Stimulated activated CD8-positive, alpha-beta memory T cell treated with anti-CD3 and anti-CD28 coated beads, Interleukin-7, amount 100 ng/mL, for 48 hours (primary cell): ENCODE measurements at regions not wholly inside any gene's neighbourhood (a gene's known extent, or its start where the extent isn't known, plus 50 kb on each side); places are given as distances from the start of the nearest gene placed in this dataset.
"Not testable (repeated sequence)": the region's sequence is repeated elsewhere in the genome, so short reads cannot be mapped to it uniquely, and the experiment has no call there.

Experiments
- DNase-seq, 2 donors: peaks; one replicate each; pipeline ENCODE4 v3.0.0-alpha.2; 2020; ENCODE audit warnings: low read depth in 1 of 2; ENCODE audit errors: extremely low read depth in 1 of 2

DNA sequence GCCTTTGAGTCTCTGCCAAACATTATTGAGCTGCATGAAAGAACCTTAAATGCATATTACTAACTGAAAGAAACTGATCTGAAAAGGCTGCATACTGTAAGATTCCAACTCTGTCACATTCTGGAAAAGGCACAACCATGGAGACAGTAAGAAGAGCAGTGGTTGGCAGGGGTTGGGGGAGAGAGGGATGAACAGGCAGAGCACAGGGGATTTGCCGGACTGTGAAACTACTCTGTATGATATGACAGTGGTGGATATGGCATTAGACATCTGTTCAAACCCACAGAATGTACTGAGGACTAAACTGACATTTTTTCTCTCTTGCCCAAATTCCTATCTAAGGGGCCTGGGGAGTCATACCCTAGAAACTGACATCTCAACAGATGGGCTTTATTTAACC, 138.4 kb downstream of the KCNJ12 start:
- not testable (repeated sequence) for DNase-seq

DNA sequence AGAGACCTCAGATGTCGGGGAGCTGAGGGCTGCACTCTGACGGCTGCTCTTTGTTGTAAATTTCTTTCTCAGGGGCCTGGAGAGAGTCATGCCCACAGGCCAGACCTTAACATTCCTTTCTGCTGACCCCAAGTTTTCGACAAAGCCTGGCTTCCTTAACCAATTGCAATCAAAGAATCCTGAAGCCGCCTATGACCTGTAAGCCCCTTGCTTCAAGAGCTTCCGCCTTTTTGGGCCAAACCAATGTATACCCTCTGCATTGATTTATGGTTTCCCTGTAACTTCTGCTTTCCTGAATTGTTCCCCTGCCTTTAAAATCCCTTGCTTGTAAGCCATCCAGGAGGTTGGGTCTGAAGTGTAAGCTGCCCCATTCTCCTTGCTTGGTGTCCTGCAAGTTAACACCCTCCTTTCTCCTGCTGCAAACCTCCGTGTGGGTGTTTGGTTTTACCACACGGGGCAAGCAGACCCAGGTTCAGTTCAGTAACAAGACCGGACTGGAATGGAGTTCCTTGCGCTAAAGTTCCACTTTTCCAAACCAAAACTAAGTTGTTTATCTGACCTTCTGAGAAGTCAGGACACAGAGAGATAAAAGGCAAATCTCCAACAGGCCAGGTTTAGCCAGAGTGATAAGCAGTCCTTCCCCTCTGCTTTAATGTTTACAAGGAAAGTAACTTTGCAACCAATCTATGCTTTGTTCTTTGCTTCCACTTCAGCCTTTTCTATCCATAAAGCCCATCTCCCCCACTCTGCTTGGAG, 141.6 kb downstream of the KCNJ12 start:
- no peak for DNase-seq

DNA sequence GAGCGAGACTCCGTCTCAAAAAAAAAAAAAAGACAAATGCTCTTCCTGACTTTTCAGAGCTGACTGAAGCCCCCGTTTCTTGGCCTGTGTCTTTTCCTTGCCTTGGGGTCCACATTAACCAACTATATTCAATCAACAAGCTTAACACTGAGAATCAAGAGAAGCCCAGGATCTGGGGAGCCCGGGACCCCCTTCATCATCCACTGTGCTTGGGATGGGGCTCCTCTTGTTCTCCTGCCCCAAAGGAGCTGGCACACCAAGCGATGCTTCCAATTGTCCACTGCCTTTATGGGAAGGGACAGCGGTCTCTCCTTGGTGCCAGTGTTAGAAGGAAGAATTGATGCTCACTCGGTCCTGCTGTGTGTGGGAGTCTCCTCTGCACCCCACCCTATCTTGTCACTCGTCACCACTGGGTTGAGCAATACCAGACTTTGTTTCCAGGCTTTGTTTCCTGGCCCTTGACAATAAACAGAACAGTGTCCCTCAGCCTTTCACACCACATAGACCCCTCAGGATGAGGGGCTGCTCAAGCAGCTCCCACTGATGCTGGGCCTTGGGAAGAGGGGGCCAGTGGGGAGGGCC, 146.7 kb downstream of the KCNJ12 start:
- no peak for DNase-seq

GRCh38 chr17:21523497-21524210, 147.5 kb downstream of the KCNJ12 start:
- DNase-seq = no peak

DNA sequence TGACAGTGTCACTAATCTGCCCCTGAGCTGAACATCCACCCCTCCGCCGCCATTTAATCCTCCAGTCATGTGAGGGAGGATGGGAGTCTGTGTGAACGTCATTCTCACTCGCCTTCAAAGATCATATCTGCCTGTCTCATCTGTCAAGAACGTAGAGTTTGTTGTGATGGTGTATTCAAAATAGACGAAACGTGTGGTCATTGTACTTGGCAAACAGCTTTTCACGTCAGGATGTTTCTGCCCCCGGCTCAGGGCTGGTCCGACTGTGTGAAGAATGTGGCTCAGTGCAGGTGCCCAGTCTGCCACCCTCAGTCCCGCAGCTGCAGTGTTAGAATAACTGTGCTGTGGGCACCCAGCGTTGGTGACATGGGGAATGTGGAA, 148.0 kb downstream of the KCNJ12 start:
- no peak for DNase-seq

DNA sequence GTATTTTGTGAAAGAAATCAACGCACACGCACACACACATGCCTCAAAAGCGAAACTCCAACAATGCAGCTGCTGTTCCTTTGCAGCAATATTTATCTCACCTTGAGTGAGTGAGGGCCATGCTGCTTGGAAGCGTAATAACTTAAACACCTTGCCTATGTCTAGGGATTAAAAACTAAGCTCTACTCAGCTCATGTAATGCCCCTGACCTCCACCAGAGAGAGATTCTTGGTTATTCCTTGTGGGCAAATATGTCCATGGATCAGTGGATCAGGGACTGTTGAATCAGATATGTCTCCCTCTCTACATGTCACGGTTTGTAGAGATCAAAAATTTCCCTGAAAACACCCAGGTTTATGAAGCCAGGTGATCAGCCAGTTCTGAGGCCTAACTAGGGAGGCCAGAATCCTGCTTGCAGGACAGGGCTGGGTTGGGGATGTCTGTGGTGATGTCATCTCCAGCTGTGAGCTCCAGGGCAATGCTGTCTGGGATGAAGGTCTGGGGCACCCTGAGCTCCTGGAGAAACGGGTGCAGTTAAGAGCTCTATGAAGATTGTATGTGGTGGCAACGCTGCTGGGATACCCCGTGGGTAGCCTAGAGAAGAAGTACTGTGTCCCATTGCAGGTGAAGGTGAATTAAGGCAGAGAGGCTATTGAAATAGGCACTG, 149.4 kb downstream of the KCNJ12 start:
- DNase-seq = no peak

GRCh38 chr17:21528031-21528695, 152.0 kb downstream of the KCNJ12 start:
- no peak for DNase-seq

DNA sequence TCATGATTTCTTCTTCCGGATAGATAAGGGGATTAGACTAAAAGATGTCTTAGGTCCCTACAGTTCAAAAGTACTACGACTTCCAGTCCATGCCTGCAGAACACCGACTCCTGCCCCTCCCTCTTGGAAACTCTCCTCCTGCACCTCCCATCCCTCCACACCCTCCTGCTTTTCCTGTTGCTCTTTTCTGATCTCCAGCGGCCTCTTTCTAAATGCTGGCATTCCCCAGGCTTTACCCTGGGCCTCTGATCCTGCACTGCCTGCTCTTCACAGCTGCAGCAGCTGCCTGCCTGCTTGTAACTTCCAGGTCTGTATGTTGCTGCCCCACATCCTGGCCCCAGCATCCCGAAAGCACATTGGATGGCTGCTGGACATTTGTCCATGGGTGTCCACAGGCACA, 154.2 kb downstream of the KCNJ12 start:
- DNase-seq = no peak

GRCh38 chr17:21530841-21531240, 154.7 kb downstream of the KCNJ12 start:
- no peak for DNase-seq

DNA sequence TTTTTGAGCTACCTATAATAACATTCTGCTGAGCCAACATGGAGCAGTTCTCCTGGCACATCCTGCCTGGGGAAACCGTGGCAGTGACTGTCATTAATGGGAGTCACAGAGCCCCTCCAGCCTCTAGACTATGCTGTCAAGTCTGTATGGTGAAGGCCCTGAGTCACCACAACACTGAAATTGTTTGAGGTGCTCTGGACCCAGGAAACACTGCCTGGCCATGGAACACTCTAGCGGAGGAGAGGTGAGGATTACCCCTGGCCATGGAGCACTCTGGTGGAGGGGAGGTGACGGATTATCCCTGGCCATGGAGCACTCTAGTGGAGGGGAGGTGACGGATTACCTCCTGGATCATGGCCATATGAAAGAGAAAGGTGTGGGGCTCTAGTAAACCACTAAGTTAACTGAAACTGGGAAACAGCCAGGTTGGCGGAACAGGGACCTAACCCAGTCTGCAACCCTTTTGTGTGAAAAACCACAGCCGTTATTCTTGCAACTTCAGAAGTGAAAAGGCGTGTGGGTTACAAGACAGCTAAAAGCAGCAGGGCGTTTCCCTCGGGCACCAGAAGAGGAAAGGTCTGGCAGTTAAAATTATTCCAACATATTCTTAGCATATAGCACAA, 156.7 kb downstream of the KCNJ12 start:
- no peak for DNase-seq

GRCh38 chr17:21535686-21536375, 156.5 kb upstream of the KCNJ18 start:
- DNase-seq = no peak

DNA sequence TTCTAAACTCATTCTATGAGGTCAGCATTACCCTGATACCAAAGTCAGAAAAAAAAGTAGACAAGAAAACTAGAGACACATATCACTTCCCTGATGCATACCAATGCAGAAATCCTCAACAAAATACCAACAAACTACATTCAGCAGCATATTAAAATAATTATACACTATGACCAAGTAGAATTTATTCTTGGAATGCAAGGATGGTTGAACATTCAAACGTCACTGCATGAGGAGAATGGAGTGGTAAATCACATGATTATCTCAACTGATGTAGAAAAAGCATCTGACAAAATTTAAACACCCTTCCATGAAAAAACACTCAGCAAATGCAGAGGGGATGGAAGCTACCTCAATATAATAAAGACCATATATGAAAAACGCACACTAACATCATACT, 155.0 kb upstream of the KCNJ18 start:
- no peak for DNase-seq

GRCh38 chr17:21538615-21539014, 153.7 kb upstream of the KCNJ18 start:
- no peak for DNase-seq

GRCh38 chr17:21539146-21539545, 153.2 kb upstream of the KCNJ18 start:
- no peak for DNase-seq

GRCh38 chr17:21540502-21540901, 151.8 kb upstream of the KCNJ18 start:
- DNase-seq = no peak

DNA sequence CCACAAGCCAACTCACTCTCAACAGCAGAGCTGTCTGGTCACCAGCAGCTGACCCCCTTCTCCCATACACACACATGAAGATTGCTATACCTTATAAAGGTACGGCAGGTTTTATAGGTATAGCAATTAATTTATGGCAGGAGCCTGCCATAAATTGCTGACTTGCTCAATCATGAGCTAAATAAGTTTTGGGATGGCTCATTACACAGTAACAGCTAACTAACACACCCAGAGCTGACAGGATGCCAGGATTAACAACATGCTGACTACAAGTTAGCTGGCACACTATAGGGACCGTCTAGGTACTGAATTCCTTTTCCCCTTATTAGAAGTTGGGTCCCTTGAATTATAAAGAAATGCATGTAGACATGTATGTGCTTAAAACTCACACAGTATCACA, 150.3 kb upstream of the KCNJ18 start:
- no peak for DNase-seq

DNA sequence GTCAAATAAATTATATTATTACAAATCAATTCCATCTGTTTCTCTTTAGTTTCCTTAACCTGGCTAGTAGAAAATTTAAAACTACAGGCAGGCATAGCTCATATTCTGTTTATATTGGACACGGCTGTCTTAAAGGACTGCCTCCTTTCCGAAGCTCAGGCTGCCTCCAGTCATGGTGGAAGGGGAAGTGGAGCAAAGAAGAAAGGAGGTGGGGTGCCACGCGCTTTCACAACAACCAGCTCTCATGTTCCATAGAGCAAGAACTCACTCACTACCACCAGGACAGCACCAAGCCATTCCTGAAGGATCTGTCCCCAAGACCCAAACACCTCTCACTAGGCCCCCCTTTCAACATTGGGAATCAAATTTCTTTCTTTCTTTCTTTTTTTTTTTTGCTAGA, 149.3 kb upstream of the KCNJ18 start:
- no peak for DNase-seq

- DNase-seq = no peak
Observed at GRCh38 chr17:21545064-21545463, 147.3 kb upstream of the KCNJ18 start.

DNA sequence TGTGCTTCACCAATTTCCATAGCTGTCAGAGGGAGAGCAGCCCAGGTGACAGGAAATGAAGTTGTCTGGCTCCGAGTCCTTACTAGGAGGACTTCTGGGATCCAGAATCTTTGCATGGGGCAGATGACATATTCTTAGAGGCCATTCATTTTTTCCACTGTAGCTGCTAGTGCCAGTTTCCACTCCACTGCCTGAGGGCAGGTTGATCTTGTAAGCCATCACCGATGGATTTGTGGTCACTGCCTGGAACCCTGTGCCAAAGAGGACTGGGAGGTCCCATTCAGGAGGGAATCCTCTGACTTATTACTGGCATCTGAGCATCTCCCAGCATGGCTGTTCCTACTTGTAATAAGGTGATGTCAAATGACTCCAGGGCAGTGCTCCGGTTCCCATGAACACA, 144.1 kb upstream of the KCNJ18 start:
- no peak for DNase-seq

GRCh38 chr17:21549107-21549687, 143.1 kb upstream of the KCNJ18 start:
- peak in 1 of 2 donors; percentile 47 for DNase-seq
